Effector memory CD8-positive, alpha-beta T cell (primary cell): ENCODE measurements at regions not wholly inside any gene's neighbourhood (a gene's known extent, or its start where the extent isn't known, plus 50 kb on each side); places are given as distances from the start of the nearest gene placed in this dataset.

Experiments used
- ATAC-seq: fragments of 150-1000 bp; cut with Tn5 transposase; replicated peaks from 2 replicates; pipeline ENCODE4 v1.10.0; 2021; ENCODE audit warnings: mild to moderate bottlenecking, moderate library complexity
- DNase-seq, 3 experiments: peaks; one replicate each; pipeline ENCODE4 v3.0.0; 2021
- H3K27ac Mint-ChIP-seq, 2 donors: one replicate each; pipeline ENCODE4 v1.8.0; 2022; ENCODE audit warnings: mild to moderate bottlenecking in 2 of 2, mixed read lengths in 2 of 2, moderate library complexity in 2 of 2
- H3K27me3 Mint-ChIP-seq, 2 donors: one replicate each; pipeline ENCODE4 v1.8.0; 2022; ENCODE audit warnings: mixed read lengths in 2 of 2
- H3K36me3 Mint-ChIP-seq: one replicate; pipeline ENCODE4 v1.8.0; 2022; ENCODE audit warnings: mild to moderate bottlenecking, moderate library complexity, mixed read lengths; ENCODE audit not compliant: insufficient read depth
- H3K4me1 Mint-ChIP-seq, 2 donors: one replicate each; pipeline ENCODE4 v1.8.0; 2022; ENCODE audit warnings: low read depth in 2 of 2, mixed read lengths in 2 of 2
- H3K4me3 Mint-ChIP-seq, 2 donors: one replicate each; pipeline ENCODE4 v1.8.0; 2022; ENCODE audit warnings: mild to moderate bottlenecking in 2 of 2, mixed read lengths in 2 of 2, moderate library complexity in 2 of 2
- H3K9me3 Mint-ChIP-seq, 2 donors: one replicate each; pipeline ENCODE4 v1.8.0; 2022; ENCODE audit warnings: mixed read lengths in 2 of 2

GRCh38 chr9:130770679-130771442, 64.2 kb upstream of the ABL1 start:
- Mint-ChIP-seq H3K4me3 (no peak overlapping the region), H3K4me1 (peaks cover 29 to 48% of the 10 kb centered on the region in 2 donors), H3K9me3 (no peaks in the 10 kb centered on the region), H3K36me3 (no peaks in the 10 kb centered on the region), H3K27ac (no peak overlapping the region), H3K27me3 (no peaks in the 10 kb centered on the region)
- DNase-seq (peak in 1 of 3 experiments; percentile 19), ATAC-seq (peak; percentile 60)

- no peak for DNase-seq
- Mint-ChIP-seq H3K36me3 (no peaks in the 10 kb centered on the region), H3K27ac (no peak overlapping the region), H3K4me1 (peaks cover 26 to 37% of the 10 kb centered on the region in 2 donors), H3K9me3 (no peaks in the 10 kb centered on the region), H3K27me3 (no peaks in the 10 kb centered on the region), H3K4me3 (no peak overlapping the region)
- ATAC-seq, result no peak
Observed at GRCh38 chr9:130772185-130772584, 62.9 kb upstream of the ABL1 start.

GRCh38 chr9:130774183-130774582, 60.9 kb upstream of the ABL1 start:
- no peak overlapping the region for H3K4me3 Mint-ChIP-seq

GRCh38 chr9:130775336-130775991, 59.6 kb upstream of the ABL1 start:
- H3K27ac Mint-ChIP-seq, result peak overlapping the region in 1 of 2 donors; percentile 77

More at GRCh38 chr9:130774183-130774582, 60.9 kb upstream of the ABL1 start:
- ATAC-seq, result no peak
- no peak for DNase-seq
- Mint-ChIP-seq H3K36me3 (no peaks in the 10 kb centered on the region), H3K27ac (peak overlapping the region in 1 of 2 donors; percentile 52), H3K27me3 (no peaks in the 10 kb centered on the region), H3K4me1 (peaks cover 24 to 36% of the 10 kb centered on the region in 2 donors), H3K9me3 (no peaks in the 10 kb centered on the region)

GRCh38 chr9:130779153-130779855, 55.8 kb upstream of the ABL1 start:
- Mint-ChIP-seq H3K27me3 (no peaks in the 10 kb centered on the region), H3K4me1 (peaks cover 17 to 19% of the 10 kb centered on the region in 2 donors), H3K9me3 (no peaks in the 10 kb centered on the region), H3K27ac (no peak overlapping the region), H3K4me3 (no peak overlapping the region), H3K36me3 (no peaks in the 10 kb centered on the region)
- ATAC-seq (no peak), DNase-seq (no peak)

More at GRCh38 chr9:130775336-130775991, 59.6 kb upstream of the ABL1 start:
- no peak for DNase-seq
- Mint-ChIP-seq H3K4me1 (peaks cover 18 to 30% of the 10 kb centered on the region in 2 donors), H3K36me3 (no peaks in the 10 kb centered on the region), H3K27me3 (no peaks in the 10 kb centered on the region), H3K9me3 (no peaks in the 10 kb centered on the region), H3K4me3 (no peak overlapping the region)
- no peak for ATAC-seq

- Mint-ChIP-seq H3K36me3 (no peaks in the 10 kb centered on the region), H3K27ac (no peak overlapping the region), H3K4me1 (peaks cover 9 to 22% of the 10 kb centered on the region in 2 donors), H3K9me3 (no peaks in the 10 kb centered on the region), H3K4me3 (no peak overlapping the region), H3K27me3 (no peaks in the 10 kb centered on the region)
- ATAC-seq, result no peak
- DNase-seq, result no peak
Observed at GRCh38 chr9:130780415-130780814, 54.6 kb upstream of the ABL1 start.

- Mint-ChIP-seq H3K27ac (no peak overlapping the region), H3K27me3 (no peaks in the 10 kb centered on the region), H3K4me3 (no peak overlapping the region), H3K4me1 (peaks cover 4 to 21% of the 10 kb centered on the region in 2 donors), H3K9me3 (no peaks in the 10 kb centered on the region), H3K36me3 (no peaks in the 10 kb centered on the region)
- no peak for ATAC-seq
- no peak for DNase-seq
Observed at GRCh38 chr9:130780865-130781504, 54.1 kb upstream of the ABL1 start.

GRCh38 chr9:130781569-130781968, 53.5 kb upstream of the ABL1 start:
- DNase-seq (no peak), ATAC-seq (no peak)
- Mint-ChIP-seq H3K36me3 (no peaks in the 10 kb centered on the region), H3K4me3 (no peak overlapping the region), H3K27ac (no peak overlapping the region), H3K9me3 (no peaks in the 10 kb centered on the region), H3K27me3 (no peaks in the 10 kb centered on the region), H3K4me1 (peaks cover 4 to 20% of the 10 kb centered on the region in 2 donors)

- Mint-ChIP-seq H3K36me3 (no peaks in the 10 kb centered on the region), H3K4me3 (no peak overlapping the region), H3K27me3 (no peaks in the 10 kb centered on the region), H3K9me3 (no peaks in the 10 kb centered on the region), H3K27ac (no peak overlapping the region), H3K4me1 (peaks cover 4 to 16% of the 10 kb centered on the region in 2 donors)
- ATAC-seq (no peak), DNase-seq (no peak)
Observed at GRCh38 chr9:130782886-130783530, 52.0 kb upstream of the ABL1 start.

- Mint-ChIP-seq H3K27ac (peak overlapping the region in 1 of 2 donors; percentile 10), H3K9me3 (no peaks in the 10 kb centered on the region), H3K27me3 (no peaks in the 10 kb centered on the region), H3K4me3 (no peak overlapping the region), H3K4me1 (peaks cover 0 to 11% of the 10 kb centered on the region in 2 donors), H3K36me3 (no peaks in the 10 kb centered on the region)
- no peak for DNase-seq
- no peak for ATAC-seq
Observed at GRCh38 chr9:130785053-130785452, 50.0 kb upstream of the ABL1 start.
